OCI-LY7 (cell line): ENCODE measurements at regions not wholly inside any gene's neighbourhood (a gene's known extent, or its start where the extent isn't known, plus 50 kb on each side); places are given as distances from the start of the nearest gene placed in this dataset.
"Not testable (repeated sequence)": the region's sequence is repeated elsewhere in the genome, so short reads cannot be mapped to it uniquely, and the experiment has no call there.

Experiments used
- EZH2phosphoT487 ChIP-seq: fragments of 200-600 bp; sonication (generic); IDR thresholded peaks from 2 replicates; pipeline ENCODE4 v1.6.1; 2018; ENCODE audit warnings: low read depth, borderline replicate concordance, mild to moderate bottlenecking, mixed run types, antibody characterized with exemption, low read length, moderate library complexity, mixed read lengths
- TF ChIP-seq, protein P1 (sequence below): fragments of 200-600 bp; sonication (generic); conservative IDR thresholded peaks from 2 replicates; pipeline ENCODE4 v1.5.1; 2014; ENCODE audit warnings: mild to moderate bottlenecking, antibody characterized with exemption, low read length, moderate library complexity, mixed read lengths

GRCh38 chr3:38951167-38951566 lies 100.6 kb downstream of the SCN11A start:
- TF ChIP-seq EZH2phosphoT487, result not testable (repeated sequence)
- TF ChIP-seq, protein P1, sequence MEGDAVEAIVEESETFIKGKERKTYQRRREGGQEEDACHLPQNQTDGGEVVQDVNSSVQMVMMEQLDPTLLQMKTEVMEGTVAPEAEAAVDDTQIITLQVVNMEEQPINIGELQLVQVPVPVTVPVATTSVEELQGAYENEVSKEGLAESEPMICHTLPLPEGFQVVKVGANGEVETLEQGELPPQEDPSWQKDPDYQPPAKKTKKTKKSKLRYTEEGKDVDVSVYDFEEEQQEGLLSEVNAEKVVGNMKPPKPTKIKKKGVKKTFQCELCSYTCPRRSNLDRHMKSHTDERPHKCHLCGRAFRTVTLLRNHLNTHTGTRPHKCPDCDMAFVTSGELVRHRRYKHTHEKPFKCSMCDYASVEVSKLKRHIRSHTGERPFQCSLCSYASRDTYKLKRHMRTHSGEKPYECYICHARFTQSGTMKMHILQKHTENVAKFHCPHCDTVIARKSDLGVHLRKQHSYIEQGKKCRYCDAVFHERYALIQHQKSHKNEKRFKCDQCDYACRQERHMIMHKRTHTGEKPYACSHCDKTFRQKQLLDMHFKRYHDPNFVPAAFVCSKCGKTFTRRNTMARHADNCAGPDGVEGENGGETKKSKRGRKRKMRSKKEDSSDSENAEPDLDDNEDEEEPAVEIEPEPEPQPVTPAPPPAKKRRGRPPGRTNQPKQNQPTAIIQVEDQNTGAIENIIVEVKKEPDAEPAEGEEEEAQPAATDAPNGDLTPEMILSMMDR, result not testable (repeated sequence)
